A549 (cell line): ENCODE measurements at regions not wholly inside any gene's neighbourhood (a gene's known extent, or its start where the extent isn't known, plus 50 kb on each side); places are given as distances from the start of the nearest gene placed in this dataset.

ENCODE experiments used
- ATAC-seq, 2 experiments: fragments of 200-7000 bp in 1 of 2; fragments of >200 bp in 1 of 2; cut with Nextera tagmentation in 1 of 2; cut with Tn5 transposase in 1 of 2; 3 replicates each; pipeline versions ENCODE4 v1.8.0 to v1.9.1; 2018 to 2020; ENCODE audit warnings: mild to moderate bottlenecking in 1 of 2, moderate library complexity in 1 of 2
- CTCF ChIA-PET: fragments of 300-600 bp; sonication (Branson Sonifier 250); formaldehyde crosslinking; extraction: SDS; loops from one replicate; lab custom pipeline; 2021; ENCODE audit warnings: antibody characterized with exemption, inconsistent platforms; lab: Yijun Ruan, JAX
- POLR2A ChIA-PET: fragments of 350-600 bp; formaldehyde crosslinking; extraction: SDS; loops from one replicate; lab custom pipeline; 2021; ENCODE audit warnings: antibody characterized with exemption, inconsistent platforms; lab: Yijun Ruan, JAX
- DNase-seq, 2 experiments: peaks; one replicate each; pipeline versions ENCODE4 v3.0.0 to v3.0.0-alpha.2; 2011 to 2016; ENCODE audit warnings: low read depth in 1 of 2, low spot score in 1 of 2
- FAIRE-seq: peaks from 2 replicates; lab custom pipeline; 2011; peaks lifted over from hg19 to GRCh38; lab: Jason Lieb, UNC
- H3K27ac ChIP-seq, 2 experiments: fragments of >200 bp; sonication (Bioruptor Twin); formaldehyde crosslinking; 3 replicates each; pipeline ENCODE4 v1.5.1; 2016 to 2017
- H3K4me1 ChIP-seq: fragments of >200 bp; sonication (Bioruptor Twin); formaldehyde crosslinking; 3 replicates; pipeline ENCODE4 v1.6.1; 2016
- H3K4me2 ChIP-seq: fragments of >200 bp; sonication (Bioruptor Twin); formaldehyde crosslinking; 3 replicates; pipeline ENCODE4 v1.6.1; 2016
- H3K4me3 ChIP-seq: fragments of >200 bp; sonication (Bioruptor Twin); formaldehyde crosslinking; 3 replicates; pipeline ENCODE4 v1.5.1; 2016
- H3K9me3 ChIP-seq: fragments of >200 bp; sonication (Bioruptor Twin); formaldehyde crosslinking; 3 replicates; pipeline ENCODE4 v1.6.1; 2016
- BHLHE40 ChIP-seq: IDR thresholded peaks from 2 replicates; pipeline ENCODE4 v1.6.1; 2012; ENCODE audit warnings: low read depth, low read length, inconsistent platforms
- CEBPB ChIP-seq, 2 experiments: fragments of >200 bp in 1 of 2; sonication (Bioruptor Twin) in 1 of 2; formaldehyde crosslinking in 1 of 2; IDR thresholded peaks; 2 replicates each; pipeline ENCODE4 v1.6.1; 2012 to 2016
- EHF ChIP-seq: fragments of 250-450 bp; sonication (Bioruptor Pico); IDR thresholded peaks from 2 replicates; pipeline ENCODE4 v1.5.0; 2020; ENCODE audit warnings: mild to moderate bottlenecking
- EHMT2 ChIP-seq: fragments of 200-600 bp; sonication (generic); IDR thresholded peaks from 2 replicates; pipeline ENCODE4 v1.6.1; 2016; ENCODE audit warnings: antibody characterized with exemption, low read depth, mild to moderate bottlenecking, moderate library complexity
- EP300 ChIP-seq, 2 experiments: fragments of >200 bp; sonication (Bioruptor Twin); formaldehyde crosslinking; IDR thresholded peaks; 2 replicates in 1 of 2; 3 replicates in 1 of 2; pipeline ENCODE4 v1.6.1; 2016 to 2017
- ESRRA ChIP-seq: fragments of 150-350 bp; IDR thresholded peaks from 2 replicates; pipeline ENCODE4 v1.6.1; 2014; ENCODE audit warnings: mild to moderate bottlenecking, low read length, borderline replicate concordance
- FOSB ChIP-seq: fragments of 250-450 bp; sonication (Bioruptor Pico); IDR thresholded peaks from 2 replicates; pipeline ENCODE4 v1.5.0; 2020; ENCODE audit warnings: mild to moderate bottlenecking, moderate library complexity
- FOXS1 ChIP-seq: fragments of 250-450 bp; sonication (Bioruptor Pico); IDR thresholded peaks from 2 replicates; pipeline ENCODE4 v1.5.0; 2020; ENCODE audit warnings: mild to moderate bottlenecking, moderate library complexity
- HDAC2 ChIP-seq: fragments of 200-600 bp; sonication (generic); IDR thresholded peaks from 2 replicates; pipeline ENCODE4 v1.6.1; 2016
- HEYL ChIP-seq: fragments of 250-450 bp; sonication (Bioruptor Pico); IDR thresholded peaks from 2 replicates; pipeline ENCODE4 v1.8.0; 2021; ENCODE audit warnings: mild to moderate bottlenecking, moderate library complexity
- HMGXB4 ChIP-seq: fragments of 250-450 bp; sonication (Bioruptor Pico); IDR thresholded peaks from 2 replicates; pipeline ENCODE4 v1.5.0; 2021; ENCODE audit warnings: mild to moderate bottlenecking, moderate library complexity, borderline replicate concordance
- MAX ChIP-seq: IDR thresholded peaks from 2 replicates; pipeline ENCODE4 v1.6.1; 2012
- MYC ChIP-seq: IDR thresholded peaks from 2 replicates; pipeline ENCODE4 v1.6.1; 2012; ENCODE audit warnings: mild to moderate bottlenecking, inconsistent platforms, low read length, improper control_type of control experiment, borderline replicate concordance
- NFE2L2 ChIP-seq: fragments of 150-350 bp; conservative IDR thresholded peaks from 2 replicates; pipeline ENCODE4 v1.6.1; 2014; ENCODE audit warnings: low read length
- NR3C1 ChIP-seq: fragments of >200 bp; sonication (Bioruptor Twin); formaldehyde crosslinking; IDR thresholded peaks from 3 replicates; pipeline ENCODE4 v1.6.1; 2017
- POLR2A ChIP-seq: IDR thresholded peaks from 2 replicates; pipeline ENCODE4 v1.6.1; 2012; ENCODE audit warnings: mild to moderate bottlenecking, low read length
- POLR2AphosphoS2 ChIP-seq: conservative IDR thresholded peaks from 2 replicates; pipeline ENCODE4 v1.6.1; 2012; ENCODE audit warnings: low read length, improper control_type of control experiment, inconsistent platforms
- RAD21 ChIP-seq, 2 experiments: fragments of >200 bp in 1 of 2; sonication (Bioruptor Twin) in 1 of 2; formaldehyde crosslinking in 1 of 2; IDR thresholded peaks in 1 of 2; conservative IDR thresholded peaks in 1 of 2; 2 replicates in 1 of 2; 3 replicates in 1 of 2; pipeline ENCODE4 v1.6.1; 2012 to 2018; ENCODE audit warnings: inconsistent platforms in 1 of 2
- RARB ChIP-seq: fragments of 250-450 bp; sonication (Bioruptor Pico); IDR thresholded peaks from 2 replicates; pipeline ENCODE4 v1.8.0; 2021; ENCODE audit warnings: mild to moderate bottlenecking, moderate library complexity
- RCOR1 ChIP-seq: fragments of 150-350 bp; IDR thresholded peaks from 2 replicates; pipeline ENCODE4 v1.6.1; 2014; ENCODE audit warnings: antibody characterized with exemption, low read length, low read depth
- RFX5 ChIP-seq: fragments of 450-650 bp; IDR thresholded peaks from 2 replicates; pipeline ENCODE4 v1.7.1; 2014; ENCODE audit warnings: antibody characterized with exemption, mild to moderate bottlenecking, moderate library complexity
- RNF2 ChIP-seq: fragments of 200-600 bp; sonication (generic); IDR thresholded peaks from 2 replicates; pipeline ENCODE4 v1.6.1; 2016; ENCODE audit warnings: low read depth, mild to moderate bottlenecking, antibody characterized with exemption, moderate library complexity, borderline replicate concordance
- TFCP2L1 ChIP-seq: fragments of 250-450 bp; sonication (Bioruptor Pico); IDR thresholded peaks from 2 replicates; pipeline ENCODE4 v1.5.0; 2021; ENCODE audit warnings: mild to moderate bottlenecking
- ZC3H11A ChIP-seq: fragments of 450-650 bp; IDR thresholded peaks from 2 replicates; pipeline ENCODE4 v1.6.1; 2014; ENCODE audit warnings: antibody characterized with exemption, mild to moderate bottlenecking
- WGBS: methylation state at CpG from one replicate; pipeline ENCODE4 v1.1.6; 2017; ENCODE audit errors: missing lambda C conversion rate; 5-methylcytosine and 5-hydroxymethylcytosine counted together
- TF ChIP-seq, protein P1 (sequence below): IDR thresholded peaks from 2 replicates; pipeline ENCODE4 v1.6.1; 2012; ENCODE audit warnings: low read depth, borderline replicate concordance
- TF ChIP-seq, protein P2 (sequence below): fragments of >200 bp; sonication (Bioruptor Twin); formaldehyde crosslinking; IDR thresholded peaks from 2 replicates; pipeline ENCODE4 v1.6.1; 2016

- POLR2A ChIA-PET, result no interaction called here
- Histone ChIP-seq H3K27ac (no peak overlapping the region), H3K4me2 (no peak overlapping the region), H3K4me1 (no peaks in the 10 kb centered on the region), H3K4me3 (no peak overlapping the region), H3K9me3 (no peaks in the 10 kb centered on the region)
- FAIRE-seq (no peak), ATAC-seq (no peak), DNase-seq (no peak)
- TF ChIP-seq CEBPB (IDR thresholded peaks at IDR 0.05) (no peak), FOXS1 (CRISPR knock-in tag) (no peak), TFCP2L1 (no peak), HDAC2 (no peak), EHF (CRISPR knock-in tag) (no peak), HMGXB4 (CRISPR knock-in tag) (no peak), FOSB (CRISPR knock-in tag) (no peak), POLR2A (no peak), POLR2AphosphoS2 (no peak), BHLHE40 (no peak), MYC (no peak), MAX (no peak), NR3C1 (no peak), EP300 (IDR thresholded peaks at IDR 0.05) (no peak), RFX5 (no peak), ZC3H11A (no peak), NFE2L2 (no peak)
- TF ChIP-seq, protein P1, sequence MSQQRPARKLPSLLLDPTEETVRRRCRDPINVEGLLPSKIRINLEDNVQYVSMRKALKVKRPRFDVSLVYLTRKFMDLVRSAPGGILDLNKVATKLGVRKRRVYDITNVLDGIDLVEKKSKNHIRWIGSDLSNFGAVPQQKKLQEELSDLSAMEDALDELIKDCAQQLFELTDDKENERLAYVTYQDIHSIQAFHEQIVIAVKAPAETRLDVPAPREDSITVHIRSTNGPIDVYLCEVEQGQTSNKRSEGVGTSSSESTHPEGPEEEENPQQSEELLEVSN, result no peak
- TF ChIP-seq, protein P2, sequence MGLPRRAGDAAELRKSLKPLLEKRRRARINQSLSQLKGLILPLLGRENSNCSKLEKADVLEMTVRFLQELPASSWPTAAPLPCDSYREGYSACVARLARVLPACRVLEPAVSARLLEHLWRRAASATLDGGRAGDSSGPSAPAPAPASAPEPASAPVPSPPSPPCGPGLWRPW, result no peak
- CTCF ChIA-PET, result interaction anchor here (0.6 to 1.4 kb wide), 3 partner anchors 15 to 279 kb away, joined by 3 read pairs; no protein-coding TSS in a partner anchor
- WGBS, result 31% methylated on average over 7 of the region's 7 CpGs
Measured at GRCh38 chr2:121960251-121960650, 204.8 kb downstream of the TSN start.

GRCh38 chr2:121961761-121962160 lies 206.3 kb downstream of the TSN start:
- Histone ChIP-seq H3K27ac (no peak overlapping the region), H3K4me2 (no peak overlapping the region), H3K4me3 (no peak overlapping the region), H3K4me1 (no peaks in the 10 kb centered on the region), H3K9me3 (no peaks in the 10 kb centered on the region)
- no peak for TF ChIP-seq RARB (CRISPR knock-in tag)
- no peak for TF ChIP-seq RAD21 (conservative IDR thresholded peaks at IDR 0.05 in 1 of 2, IDR thresholded peaks at IDR 0.05 in 1 of 2)
- TF ChIP-seq EHMT2, result no peak
- no peak for TF ChIP-seq POLR2A
- no peak for TF ChIP-seq MAX
- TF ChIP-seq FOXS1 (CRISPR knock-in tag), result no peak
- TF ChIP-seq EP300 (IDR thresholded peaks at IDR 0.05), result no peak
- TF ChIP-seq HEYL, result no peak
- DNase-seq (no peak), ATAC-seq (no peak), FAIRE-seq (no peak)
- ChIA-PET POLR2A (no interaction called here), CTCF (no interaction called here)
- WGBS, result 8% methylated on average over 5 of the region's 5 CpGs

DNA sequence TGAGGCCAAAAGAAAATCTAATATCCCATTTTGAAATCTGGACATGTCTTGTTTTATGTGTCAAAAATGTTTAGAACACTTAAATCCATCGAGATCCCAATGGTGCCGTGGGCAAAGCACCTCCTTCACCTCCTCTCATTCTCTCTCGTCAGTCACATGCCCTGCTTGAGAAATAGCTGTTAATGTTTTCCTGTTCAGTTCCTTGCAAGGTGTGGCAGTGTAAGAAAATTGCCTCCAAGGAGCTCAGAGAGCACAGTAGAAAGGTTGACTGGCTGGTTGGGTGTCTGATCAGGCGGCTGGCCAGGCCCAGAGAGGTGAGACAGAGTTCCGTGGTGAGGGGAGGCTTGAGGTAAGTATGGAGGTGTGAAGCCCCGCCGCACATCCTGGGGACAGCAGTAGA lies 210.2 kb downstream of the TSN start:
- ChIA-PET CTCF (interaction anchor here (1.5 kb wide), 1 partner anchor 154 kb away, joined by 3 read pairs; no protein-coding TSS in a partner anchor), POLR2A (no interaction called here)
- H3K27ac ChIP-seq, result no peak overlapping the region
- no peaks in the 10 kb centered on the region for H3K4me1 ChIP-seq
- WGBS, result 41% methylated on average over 7 of the region's 7 CpGs
- FAIRE-seq (no peak), ATAC-seq (no peak), DNase-seq (no peak)
- H3K9me3 ChIP-seq, result no peaks in the 10 kb centered on the region
- TF ChIP-seq ESRRA (no peak), RNF2 (no peak), EHMT2 (no peak), RCOR1 (no peak), EP300 (IDR thresholded peaks at IDR 0.05) (no peak)
- no peak overlapping the region for H3K4me2 ChIP-seq
- no peak overlapping the region for H3K4me3 ChIP-seq
